ENCODE measurements at regions not wholly inside any gene's neighbourhood (a gene's known extent, or its start where the extent isn't known, plus 50 kb on each side); places are given as distances from the start of the nearest gene placed in this dataset.

- no peak for DNase-seq
- Histone ChIP-seq H3K4me3 (ENCODE audit: low read depth, low read length) (no peak overlapping the region), H3K9me3 (no peaks in the 10 kb centered on the region), H3K27me3 (replicated peaks; ENCODE audit: control insufficient read depth, insufficient read depth, low read length) (no peaks in the 10 kb centered on the region), H3K4me1 (no peaks in the 10 kb centered on the region), H3K36me3 (ENCODE audit: control insufficient read depth, insufficient read depth, low read length) (no peaks in the 10 kb centered on the region)
- ChIA-PET CTCF (no interaction called here), POLR2A (no interaction called here)
- Mint-ChIP-seq H3K36me3 (ENCODE audit: insufficient read depth, unreplicated experiment) (no peaks in the 10 kb centered on the region), H3K9me3 (ENCODE audit: unreplicated experiment) (no peaks in the 10 kb centered on the region), H3K4me1 (ENCODE audit: low read depth, unreplicated experiment) (no peaks in the 10 kb centered on the region), H3K27ac (ENCODE audit: unreplicated experiment) (no peak overlapping the region), H3K4me3 (ENCODE audit: unreplicated experiment) (no peak overlapping the region), H3K27me3 (ENCODE audit: insufficient read depth, unreplicated experiment) (peaks cover 2% of the 10 kb centered on the region)
- intact Hi-C loops (cut with micrococcal nuclease; ENCODE audit: unreplicated experiment) = no loop called here
- no peak for TF ChIP-seq CTCF (IDR thresholded peaks at IDR 0.05; ENCODE audit: insufficient read depth in 1 of 2, low read depth in 1 of 2, low read length in 1 of 2, severe bottlenecking in 1 of 2, unreplicated experiment in 1 of 2)
- no TSS peak for BruUV-seq (replicated peaks)
Observed at GRCh38 chrX:109926743-109927662, 75.9 kb upstream of the TMEM164 start.

- intact Hi-C loops (cut with micrococcal nuclease; ENCODE audit: unreplicated experiment) = no loop called here
- Mint-ChIP-seq H3K4me1 (ENCODE audit: low read depth, unreplicated experiment) (no peaks in the 10 kb centered on the region), H3K36me3 (ENCODE audit: insufficient read depth, unreplicated experiment) (no peaks in the 10 kb centered on the region), H3K9me3 (ENCODE audit: unreplicated experiment) (no peaks in the 10 kb centered on the region), H3K4me3 (ENCODE audit: unreplicated experiment) (no peak overlapping the region), H3K27ac (ENCODE audit: unreplicated experiment) (no peak overlapping the region), H3K27me3 (ENCODE audit: insufficient read depth, unreplicated experiment) (no peaks in the 10 kb centered on the region)
- ChIA-PET CTCF (no interaction called here), POLR2A (no interaction called here)
- H3K9me3 ChIP-seq = no peaks in the 10 kb centered on the region
- H3K36me3 ChIP-seq (ENCODE audit: control insufficient read depth, insufficient read depth, low read length) = no peaks in the 10 kb centered on the region
- BruUV-seq (replicated peaks) = no TSS peak
- no peak for DNase-seq
- no peak overlapping the region for H3K4me3 ChIP-seq (ENCODE audit: low read depth, low read length)
- no peaks in the 10 kb centered on the region for H3K27me3 ChIP-seq (replicated peaks; ENCODE audit: control insufficient read depth, insufficient read depth, low read length)
- TF ChIP-seq CTCF (IDR thresholded peaks at IDR 0.05; ENCODE audit: insufficient read depth in 1 of 2, low read depth in 1 of 2, low read length in 1 of 2, severe bottlenecking in 1 of 2, unreplicated experiment in 1 of 2) = no peak
- H3K4me1 ChIP-seq = no peaks in the 10 kb centered on the region
Observed at GRCh38 chrX:109927663-109928273, 75.1 kb upstream of the TMEM164 start.

GRCh38 chrX:109928596-109929335 lies 74.1 kb upstream of the TMEM164 start:
- no peaks in the 10 kb centered on the region for H3K27me3 Mint-ChIP-seq (ENCODE audit: insufficient read depth, unreplicated experiment)
- H3K4me3 Mint-ChIP-seq (ENCODE audit: unreplicated experiment) = no peak overlapping the region
- H3K27ac Mint-ChIP-seq (ENCODE audit: unreplicated experiment) = no peak overlapping the region
- ChIA-PET POLR2A (no interaction called here), CTCF (no interaction called here)
- Histone ChIP-seq H3K9me3 (no peaks in the 10 kb centered on the region), H3K4me1 (no peaks in the 10 kb centered on the region), H3K36me3 (ENCODE audit: control insufficient read depth, insufficient read depth, low read length) (no peaks in the 10 kb centered on the region), H3K27me3 (replicated peaks; ENCODE audit: control insufficient read depth, insufficient read depth, low read length) (no peaks in the 10 kb centered on the region), H3K4me3 (ENCODE audit: low read depth, low read length) (no peak overlapping the region)
- no peak for TF ChIP-seq CTCF (IDR thresholded peaks at IDR 0.05; ENCODE audit: insufficient read depth in 1 of 2, low read depth in 1 of 2, low read length in 1 of 2, severe bottlenecking in 1 of 2, unreplicated experiment in 1 of 2)
- H3K4me1 Mint-ChIP-seq (ENCODE audit: low read depth, unreplicated experiment) = no peaks in the 10 kb centered on the region
- intact Hi-C loops (cut with micrococcal nuclease; ENCODE audit: unreplicated experiment) = no loop called here
- no TSS peak for BruUV-seq (replicated peaks)
- no peak for DNase-seq
- H3K36me3 Mint-ChIP-seq (ENCODE audit: insufficient read depth, unreplicated experiment) = no peaks in the 10 kb centered on the region
- no peaks in the 10 kb centered on the region for H3K9me3 Mint-ChIP-seq (ENCODE audit: unreplicated experiment)
